IPS-NIHi7 (cell line): ENCODE measurements at regions not wholly inside any gene's neighbourhood (a gene's known extent, or its start where the extent isn't known, plus 50 kb on each side); places are given as distances from the start of the nearest gene placed in this dataset.
A peak's percentile ranks its signal among the peaks of the same experiment; 100 is the strongest.
"Not testable (repeated sequence)": the region's sequence is repeated elsewhere in the genome, so short reads cannot be mapped to it uniquely, and the experiment has no call there.

Experiments used
- DNase-seq: peaks from one replicate; pipeline ENCODE4 v3.0.0; 2012; ENCODE audit warnings: mixed read lengths; ENCODE audit errors: extremely low spot score

- no peak for DNase-seq
Measured at GRCh38 chr14:53295372-53295771, 142.2 kb upstream of the DDHD1 start.

GRCh38 chr14:53286301-53286700 is 133.2 kb upstream of the DDHD1 start:
- no peak for DNase-seq

- no peak for DNase-seq
Measured at GRCh38 chr14:53285821-53286220, 132.7 kb upstream of the DDHD1 start.

GRCh38 chr14:53285064-53285463 is 131.9 kb upstream of the DDHD1 start:
- DNase-seq, result no peak

- DNase-seq, result no peak
Measured at GRCh38 chr14:53278602-53279506, 125.7 kb upstream of the DDHD1 start.

GRCh38 chr14:53273671-53274072 is 120.5 kb upstream of the DDHD1 start:
- DNase-seq, result no peak

GRCh38 chr14:53265025-53265424 is 111.9 kb upstream of the DDHD1 start:
- no peak for DNase-seq

- no peak for DNase-seq
Measured at GRCh38 chr14:53260928-53261327, 107.8 kb upstream of the DDHD1 start.

- no peak for DNase-seq
Measured at GRCh38 chr14:53260286-53260685, 107.2 kb upstream of the DDHD1 start.

GRCh38 chr14:53252141-53252540 is 99.0 kb upstream of the DDHD1 start:
- DNase-seq, result no peak

- DNase-seq, result no peak
Measured at GRCh38 chr14:53249059-53249458, 95.9 kb upstream of the DDHD1 start.

GRCh38 chr14:53247596-53248370 is 94.7 kb upstream of the DDHD1 start:
- no peak for DNase-seq

- DNase-seq, result not testable (repeated sequence)
Measured at GRCh38 chr14:53242898-53243297, 89.8 kb upstream of the DDHD1 start.

- no peak for DNase-seq
Measured at GRCh38 chr14:53237488-53237887, 84.4 kb upstream of the DDHD1 start.

- no peak for DNase-seq
Measured at GRCh38 chr14:53236708-53237107, 83.6 kb upstream of the DDHD1 start.

- DNase-seq, result no peak
Measured at GRCh38 chr14:53231171-53231570, 78.0 kb upstream of the DDHD1 start.

- DNase-seq, result no peak
Measured at GRCh38 chr14:53228966-53229365, 75.8 kb upstream of the DDHD1 start.

- no peak for DNase-seq
Measured at GRCh38 chr14:53227154-53227718, 74.1 kb upstream of the DDHD1 start.

- DNase-seq, result no peak
Measured at GRCh38 chr14:53226553-53226952, 73.4 kb upstream of the DDHD1 start.

GRCh38 chr14:53220914-53221313 is 67.8 kb upstream of the DDHD1 start:
- DNase-seq, result no peak

- no peak for DNase-seq
Measured at GRCh38 chr14:53218161-53218560, 65.0 kb upstream of the DDHD1 start.

- DNase-seq, result peak; percentile 87
Measured at GRCh38 chr14:53217316-53217994, 64.3 kb upstream of the DDHD1 start.
